H1 (cell line): ENCODE measurements at regions not wholly inside any gene's neighbourhood (a gene's known extent, or its start where the extent isn't known, plus 50 kb on each side); places are given as distances from the start of the nearest gene placed in this dataset.

ENCODE experiments used
- CBX8 ChIP-seq: fragments of 300-800, 300-1000 bp; sonication (generic); IDR thresholded peaks from 2 replicates; pipeline ENCODE4 v1.7.1; 2016; ENCODE audit warnings: low read depth, low read length, borderline replicate concordance
- MAX ChIP-seq: IDR thresholded peaks from 2 replicates; pipeline ENCODE4 v1.6.1; 2012; ENCODE audit warnings: inconsistent platforms
- SIN3A ChIP-seq, 2 experiments: IDR thresholded peaks in 1 of 2; conservative IDR thresholded peaks in 1 of 2; 2 replicates each; pipeline ENCODE4 v1.6.1; 2011 to 2012; ENCODE audit warnings: low read length in 2 of 2, improper control_type of control experiment in 1 of 2, low read depth in 1 of 2, mild to moderate bottlenecking in 1 of 2
- TEAD4 ChIP-seq: IDR thresholded peaks from 2 replicates; pipeline ENCODE4 v1.6.1; 2012; ENCODE audit warnings: low read depth, low read length, inconsistent platforms, mixed read lengths

GRCh38 chr5:105806596-105806995 lies 1864.1 kb downstream of the EFNA5 start (continued):
- TF ChIP-seq SIN3A (conservative IDR thresholded peaks at IDR 0.05 in 1 of 2, IDR thresholded peaks at IDR 0.05 in 1 of 2; ENCODE audit: low read depth in 1 of 2, low read length in 2 of 2), result no peak
- no peak for TF ChIP-seq CBX8
- no peak for TF ChIP-seq MAX
- no peak for TF ChIP-seq TEAD4
- TF ChIP-seq, all 59 proteins: peak for 0
